GM12874 (cell line): ENCODE measurements at regions not wholly inside any gene's neighbourhood (a gene's known extent, or its start where the extent isn't known, plus 50 kb on each side); places are given as distances from the start of the nearest gene placed in this dataset.

Experiments
- CTCF ChIP-seq: IDR thresholded peaks from 2 replicates; pipeline ENCODE4 v1.5.1; 2011; ENCODE audit warnings: low read depth, mild to moderate bottlenecking, control low read depth, low read length, moderate library complexity; ENCODE audit not compliant: insufficient read depth

- TF ChIP-seq CTCF: no peak
Measured at GRCh38 chr5:174644923-174645322, 79.5 kb upstream of the MSX2 start.

GRCh38 chr5:174645677-174646076, 78.7 kb upstream of the MSX2 start:
- no peak for TF ChIP-seq CTCF

GRCh38 chr5:174649391-174649790, 75.0 kb upstream of the MSX2 start:
- no peak for TF ChIP-seq CTCF

- TF ChIP-seq CTCF: no peak
Measured at GRCh38 chr5:174654442-174654841, 69.9 kb upstream of the MSX2 start.

- TF ChIP-seq CTCF: no peak
Measured at GRCh38 chr5:174655351-174655750, 69.0 kb upstream of the MSX2 start.

GRCh38 chr5:174664180-174664850, 60.1 kb upstream of the MSX2 start:
- no peak for TF ChIP-seq CTCF

- TF ChIP-seq CTCF: no peak
Measured at GRCh38 chr5:174665347-174665746, 59.0 kb upstream of the MSX2 start.
